HCEC 1CT (cell line): ENCODE measurements at regions not wholly inside any gene's neighbourhood (a gene's known extent, or its start where the extent isn't known, plus 50 kb on each side); places are given as distances from the start of the nearest gene placed in this dataset.

Source experiments
- DNase-seq: peaks from one replicate; pipeline ENCODE4 v3.0.0-alpha.2; 2017

GRCh38 chr4:11182031-11182430 lies 246.7 kb downstream of the HS3ST1 start:
- DNase-seq = no peak

DNA sequence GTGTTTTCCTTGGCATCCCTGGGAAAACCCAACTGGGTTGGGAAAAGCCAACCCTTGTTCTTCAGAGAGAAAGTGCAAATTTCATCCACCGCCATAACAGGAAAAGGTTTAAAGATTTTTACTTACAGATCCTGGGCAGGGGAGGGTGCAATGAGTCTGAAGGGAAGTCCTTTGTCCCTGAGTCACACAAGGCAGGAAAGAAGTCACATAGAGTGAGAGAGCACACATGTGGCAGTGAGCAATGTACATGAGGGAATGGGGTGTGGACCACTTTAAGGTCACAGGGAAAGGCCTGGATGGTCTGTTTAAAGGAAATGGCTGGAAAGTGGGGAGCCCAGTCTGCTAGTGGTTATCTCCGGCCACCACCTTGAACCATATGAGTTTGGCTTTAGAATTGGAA lies 248.9 kb downstream of the HS3ST1 start:
- DNase-seq = no peak

DNA sequence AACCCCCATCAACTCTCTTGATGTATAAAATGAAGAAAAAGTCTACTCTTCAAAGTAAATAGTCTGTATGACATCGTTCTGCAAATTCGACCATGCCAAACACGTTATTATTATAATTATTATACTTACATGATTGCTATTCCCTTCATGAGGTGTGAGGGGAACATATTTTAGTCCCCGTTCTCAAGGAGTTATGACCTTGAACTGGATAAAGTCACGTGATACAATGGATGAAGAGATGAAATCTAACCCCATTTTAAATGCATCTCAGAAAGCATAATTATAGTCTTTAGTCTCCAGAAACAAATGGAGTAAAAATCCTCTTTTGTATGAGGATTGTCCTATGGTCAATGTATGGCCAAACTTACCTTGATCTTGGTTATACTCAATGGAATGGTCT lies 250.3 kb downstream of the HS3ST1 start:
- DNase-seq = no peak

DNA sequence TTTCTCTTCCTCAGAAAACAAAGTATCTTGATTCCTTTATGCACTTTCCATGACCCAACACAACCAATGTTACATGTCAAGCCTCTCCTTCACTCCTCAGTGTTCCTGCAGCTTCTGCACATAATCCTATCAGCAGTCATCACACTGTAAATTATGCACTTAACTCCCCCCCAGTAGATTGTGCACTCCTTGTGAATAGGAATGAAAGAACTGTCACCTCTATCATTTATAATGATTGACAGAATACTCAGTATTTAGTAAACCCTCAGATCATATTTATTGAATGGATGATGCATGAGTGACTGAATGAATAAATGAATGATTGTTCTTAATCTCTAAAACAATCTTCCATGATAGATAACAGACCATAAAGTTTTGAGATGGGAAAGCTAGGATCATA lies 253.3 kb downstream of the HS3ST1 start:
- DNase-seq = no peak

GRCh38 chr4:11166606-11167005 lies 262.1 kb downstream of the HS3ST1 start:
- no peak for DNase-seq

DNA sequence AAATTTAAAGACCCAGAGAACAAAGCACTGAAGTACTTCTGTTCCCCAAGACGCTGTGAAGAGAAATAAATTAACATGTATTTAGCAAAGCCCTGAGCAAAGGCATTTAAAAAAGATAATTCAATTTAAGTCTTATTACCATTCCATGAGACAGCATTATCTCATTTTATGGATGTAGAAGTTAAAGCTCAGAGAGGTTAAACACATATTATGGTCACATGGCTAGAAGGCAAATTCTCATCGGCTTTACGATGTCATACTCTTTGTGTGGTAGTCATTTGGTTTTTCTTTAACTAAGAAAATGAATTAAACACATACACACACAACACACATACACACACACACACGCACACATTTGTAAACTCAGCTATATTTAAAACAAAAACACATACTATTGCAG lies 262.7 kb downstream of the HS3ST1 start:
- DNase-seq = no peak

DNA sequence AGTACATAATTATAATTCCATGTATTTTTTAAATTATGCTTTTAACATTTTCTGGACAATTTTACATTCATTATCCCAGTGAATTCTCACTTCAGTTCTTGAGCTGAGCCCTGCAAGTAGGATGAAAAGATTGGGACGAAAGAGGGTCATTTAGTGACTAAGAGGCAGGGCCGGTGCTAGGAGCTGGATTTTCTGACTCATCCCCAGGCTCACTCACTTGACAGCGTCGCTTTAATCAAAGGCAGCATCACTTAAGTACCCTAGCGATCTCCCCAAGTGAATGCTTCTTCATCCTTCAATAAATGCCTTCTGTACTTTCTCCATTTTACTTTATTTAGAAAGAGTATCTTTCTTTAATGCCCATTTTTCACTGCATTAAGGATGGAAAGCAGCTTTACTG lies 263.6 kb downstream of the HS3ST1 start:
- no peak for DNase-seq

GRCh38 chr4:11160288-11160687 lies 268.4 kb downstream of the HS3ST1 start:
- no peak for DNase-seq

DNA sequence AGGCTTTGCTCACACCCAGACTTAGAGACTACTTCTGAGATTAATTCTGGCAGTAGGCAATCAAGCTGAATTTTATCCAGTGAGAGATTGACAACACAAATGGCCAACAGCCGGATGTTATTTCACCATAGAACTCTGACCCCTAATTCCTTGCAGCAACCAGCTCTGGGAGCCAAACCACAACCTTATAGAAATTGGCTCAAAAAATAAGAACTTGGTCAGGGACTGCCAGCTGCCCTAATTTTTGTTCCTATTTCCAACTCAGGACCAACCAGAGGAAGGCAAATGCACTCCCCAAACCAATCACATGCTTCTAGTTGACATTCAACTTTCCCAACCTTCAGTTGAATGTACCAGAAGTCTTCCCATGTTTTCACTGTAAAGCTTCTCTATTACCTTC lies 269.7 kb downstream of the HS3ST1 start:
- DNase-seq = no peak

DNA sequence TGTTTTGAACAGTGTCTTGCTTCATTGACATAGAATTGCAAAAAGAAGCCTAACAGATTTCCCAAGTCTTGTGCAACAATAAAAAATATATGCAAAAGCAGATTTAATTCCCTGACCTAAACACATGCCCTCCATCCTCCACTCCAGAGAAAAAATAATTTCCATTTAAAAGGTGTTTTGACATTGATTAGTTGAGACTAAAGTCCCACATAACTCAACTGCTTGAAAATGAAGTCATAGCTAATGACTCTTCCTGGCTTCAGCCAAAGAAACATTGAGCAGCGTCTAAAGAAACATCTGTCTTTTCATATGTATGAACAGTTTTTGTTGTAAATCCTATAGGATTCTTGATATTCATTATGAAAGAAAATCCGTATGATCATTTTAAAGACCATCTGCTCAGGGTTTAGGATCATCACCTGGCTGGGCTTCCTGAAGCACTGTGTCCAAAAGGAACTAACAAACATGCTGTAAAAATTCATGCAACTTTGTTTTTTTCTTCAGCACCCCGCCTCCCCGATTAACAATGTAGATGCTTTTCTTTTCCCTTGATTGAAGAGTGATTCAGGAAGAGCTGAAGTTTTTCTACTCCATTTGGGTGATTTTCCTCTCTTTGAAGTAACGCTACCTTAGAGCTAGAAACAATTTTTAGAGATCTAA lies 273.4 kb downstream of the HS3ST1 start:
- no peak for DNase-seq

DNA sequence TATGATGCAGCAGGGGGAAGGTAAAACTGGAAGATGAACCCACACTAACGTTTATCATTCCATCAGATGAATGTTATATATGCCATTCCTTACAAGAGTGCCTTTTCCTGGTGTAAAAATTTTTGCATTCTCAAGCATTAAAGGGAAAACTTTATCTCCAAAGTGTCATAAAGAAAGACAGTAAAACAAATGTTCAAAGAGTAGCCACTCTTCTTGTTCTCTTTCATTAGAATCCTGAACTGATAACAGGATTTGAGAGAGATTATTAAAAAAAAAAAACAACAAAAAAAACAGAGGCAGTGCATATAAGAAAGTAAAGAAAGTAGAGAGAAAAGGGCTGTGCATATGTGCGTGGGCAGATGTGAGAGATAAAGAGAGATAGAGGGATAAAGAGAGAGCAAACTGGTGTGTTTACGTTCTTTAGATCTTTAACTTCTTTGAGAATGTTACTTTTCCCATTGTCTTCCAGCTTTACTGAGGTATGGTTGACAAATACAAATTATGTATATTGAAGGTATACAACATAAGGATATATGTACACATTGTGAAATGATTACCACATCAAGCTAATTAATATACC lies 275.4 kb downstream of the HS3ST1 start:
- no peak for DNase-seq

GRCh38 chr4:11152684-11153083 lies 276.0 kb downstream of the HS3ST1 start:
- no peak for DNase-seq

GRCh38 chr4:11151500-11151899 lies 277.2 kb downstream of the HS3ST1 start:
- no peak for DNase-seq

DNA sequence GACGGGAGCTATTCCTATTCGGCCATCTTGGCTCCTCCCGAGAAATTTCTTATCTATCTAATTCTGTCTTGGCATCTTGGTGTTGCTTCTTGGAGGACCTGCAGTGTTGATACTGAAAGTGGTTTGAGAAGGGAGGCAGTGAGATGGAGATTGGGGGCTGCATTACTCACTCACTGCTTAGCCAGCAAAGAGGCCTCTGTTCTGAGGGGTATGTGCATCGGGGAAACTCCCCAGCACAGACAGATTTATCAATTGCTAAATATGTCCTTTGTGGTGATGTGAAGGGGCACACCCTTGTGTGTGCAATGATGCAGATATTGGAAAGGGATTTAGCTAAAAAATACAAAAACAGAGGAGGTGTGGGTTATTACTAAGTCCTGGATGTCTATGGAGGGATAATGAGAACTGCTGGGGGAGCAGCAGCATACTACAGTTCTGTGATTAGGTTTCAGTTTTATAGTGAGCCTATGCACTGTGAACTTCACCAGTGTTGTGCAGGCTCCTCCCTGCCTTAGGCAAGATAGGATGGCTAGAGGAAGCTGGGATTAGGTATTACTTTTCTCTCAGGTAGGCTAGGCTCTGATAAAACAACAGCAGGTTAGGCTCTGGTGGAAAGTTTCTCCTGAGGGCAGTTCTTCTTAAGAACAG lies 279.0 kb downstream of the HS3ST1 start:
- no peak for DNase-seq

GRCh38 chr4:11139871-11140270 lies 288.8 kb downstream of the HS3ST1 start:
- DNase-seq = no peak

DNA sequence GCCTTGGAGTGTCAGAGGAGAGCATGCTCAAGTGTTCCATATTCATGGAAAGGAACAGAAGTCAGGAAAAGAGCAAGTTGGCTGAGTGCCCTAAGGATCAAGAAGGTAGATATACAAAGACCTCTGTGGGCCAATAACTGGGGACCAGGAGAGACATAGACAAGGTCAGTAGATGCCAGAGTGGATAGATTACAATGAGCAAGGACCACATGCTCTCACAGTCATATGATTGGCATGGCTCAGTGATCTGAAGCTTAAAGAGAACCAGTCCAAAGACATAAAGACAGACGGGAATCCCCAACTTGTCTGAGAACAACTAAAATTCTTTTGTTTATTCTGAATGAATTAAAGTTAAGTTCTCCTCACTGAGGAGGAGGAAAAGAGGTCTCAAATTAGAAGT lies 289.7 kb downstream of the HS3ST1 start:
- DNase-seq = no peak

DNA sequence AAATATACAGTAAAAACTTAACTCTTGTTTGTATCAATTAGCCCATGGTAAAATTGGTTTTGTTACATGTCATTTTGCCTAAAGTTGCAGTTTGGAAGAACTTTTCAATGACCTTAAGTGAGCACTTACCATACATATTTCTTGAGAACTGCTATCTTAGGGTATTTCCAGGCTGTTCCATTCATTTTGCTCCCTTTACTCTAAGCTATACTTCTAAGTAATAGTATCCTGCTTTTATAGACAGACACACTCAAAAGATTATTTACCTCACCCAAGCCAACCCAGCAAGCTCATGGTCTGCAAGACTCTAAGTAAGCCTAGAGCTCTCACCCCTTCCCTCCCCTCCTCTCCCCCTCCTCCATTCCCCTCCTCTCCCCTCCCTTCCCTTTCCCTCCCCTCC lies 294.0 kb downstream of the HS3ST1 start:
- DNase-seq = no peak

DNA sequence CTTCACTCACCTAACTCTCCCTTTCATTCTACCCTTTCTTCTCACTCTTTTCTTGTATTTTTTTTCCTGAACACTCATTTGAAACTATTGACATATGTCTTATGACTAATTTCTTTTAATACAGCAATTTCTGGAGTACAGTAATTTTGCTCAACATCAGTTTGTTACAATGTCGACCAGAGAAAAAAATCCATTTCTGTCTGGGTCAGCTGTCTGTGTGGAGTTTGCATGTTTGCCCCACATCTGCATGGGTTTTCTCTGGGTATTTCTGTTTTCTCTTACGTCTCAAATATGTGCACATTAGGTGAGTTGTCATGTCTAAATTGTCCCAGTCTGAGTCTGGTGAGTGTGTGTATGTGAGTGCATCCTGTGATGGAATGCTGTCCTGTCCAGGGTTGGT lies 294.8 kb downstream of the HS3ST1 start:
- no peak for DNase-seq

DNA sequence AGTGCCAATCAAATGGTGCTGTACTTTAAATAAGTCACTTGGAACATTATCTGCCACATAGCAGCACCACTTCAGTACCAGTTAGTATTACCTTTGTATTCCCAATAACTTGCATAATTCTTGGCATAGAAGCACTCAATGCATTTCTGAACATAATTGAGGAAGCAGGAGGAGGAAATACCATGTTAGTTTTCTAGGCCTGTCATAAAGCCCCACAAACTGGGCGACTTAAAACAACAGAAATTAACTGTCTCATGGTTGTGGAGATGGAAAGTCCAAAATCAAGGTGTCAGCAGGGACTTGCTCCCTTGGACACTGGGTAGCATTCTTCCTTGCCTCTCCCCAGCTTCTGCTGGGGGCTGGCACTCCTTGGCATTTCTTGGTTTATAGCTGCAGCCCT lies 296.2 kb downstream of the HS3ST1 start:
- no peak for DNase-seq

- DNase-seq = no peak
Measured at GRCh38 chr4:11131491-11131890, 297.2 kb downstream of the HS3ST1 start.

GRCh38 chr4:11130195-11130970 lies 298.3 kb downstream of the HS3ST1 start:
- DNase-seq = no peak

GRCh38 chr4:11120435-11120834 lies 308.3 kb downstream of the HS3ST1 start:
- no peak for DNase-seq

- no peak for DNase-seq
Measured at GRCh38 chr4:11119474-11119873, 309.2 kb downstream of the HS3ST1 start.

DNA sequence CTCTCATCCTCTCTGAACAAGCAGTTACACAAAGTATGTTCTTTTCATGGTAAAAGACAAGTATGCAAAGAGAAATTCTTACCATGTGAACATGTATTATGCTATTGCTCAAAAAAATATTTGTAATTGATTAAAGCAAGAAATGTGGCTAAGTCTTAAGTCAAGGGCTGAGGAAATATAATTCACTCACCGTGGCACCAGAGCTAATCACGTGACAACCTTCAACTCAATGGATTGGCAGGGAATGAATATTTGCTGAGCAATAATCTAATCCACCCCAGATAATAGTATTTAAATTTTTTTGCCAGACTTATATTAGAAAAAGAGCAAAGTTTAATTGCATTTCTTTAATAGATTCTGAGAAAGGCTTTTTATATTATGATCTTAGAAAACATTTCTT lies 310.2 kb downstream of the HS3ST1 start:
- no peak for DNase-seq
